Activated naive CD4-positive, alpha-beta T cell treated with anti-CD3 and anti-CD28 coated beads for 36 hours (primary cell): ENCODE measurements at regions not wholly inside any gene's neighbourhood (a gene's known extent, or its start where the extent isn't known, plus 50 kb on each side); places are given as distances from the start of the nearest gene placed in this dataset.

ENCODE experiments used
- CTCF ChIA-PET: fragments of 350-600 bp; sonication (Branson Sonifier 250); formaldehyde crosslinking; loops from one replicate; lab custom pipeline; 2021; ENCODE audit warnings: antibody characterized with exemption; lab: Charles Lee
- DNase-seq: peaks from one replicate; pipeline ENCODE4 v3.0.0-alpha.2; 2020
- H3K27ac Mint-ChIP-seq: one replicate; pipeline ENCODE4 v1.8.0; 2021; ENCODE audit warnings: mild to moderate bottlenecking, mixed read lengths
- H3K27me3 Mint-ChIP-seq: one replicate; pipeline ENCODE4 v1.8.0; 2021; ENCODE audit warnings: low read depth, mixed read lengths
- H3K36me3 Mint-ChIP-seq: one replicate; pipeline ENCODE4 v1.8.0; 2021; ENCODE audit warnings: low read depth, mixed read lengths
- H3K4me1 Mint-ChIP-seq: one replicate; pipeline ENCODE4 v1.8.0; 2021; ENCODE audit warnings: low read depth, mixed read lengths
- H3K4me3 Mint-ChIP-seq: one replicate; pipeline ENCODE4 v1.8.0; 2021; ENCODE audit warnings: mild to moderate bottlenecking, moderate library complexity, mixed read lengths
- H3K9me3 Mint-ChIP-seq: one replicate; pipeline ENCODE4 v1.8.0; 2021; ENCODE audit warnings: mixed read lengths
- intact Hi-C: fragments of 100-400 bp; cut with micrococcal nuclease; formaldehyde crosslinking; loops from one replicate; pipeline ENCODE4 v1.15.1; 2023

GRCh38 chr15:92808598-92809063 lies 91.5 kb upstream of the CHD2 start:
- Mint-ChIP-seq H3K36me3 (peaks cover 6% of the 10 kb centered on the region), H3K4me1 (peaks cover 46% of the 10 kb centered on the region), H3K27me3 (no peaks in the 10 kb centered on the region), H3K27ac (peak overlapping the region; percentile 99), H3K9me3 (no peaks in the 10 kb centered on the region), H3K4me3 (peak overlapping the region; percentile 87)
- intact Hi-C loops = loop anchor here (1.0 to 2.0 kb wide), 9 partner anchors 12 to 210 kb away; partner anchors contain the start of gene CHD2
- DNase-seq = no peak
- CTCF ChIA-PET = interaction anchor here (0.9 to 5.1 kb wide), 19 partner anchors 9 to 120 kb away, joined by 3 to 38 read pairs (median 5); partner anchors contain the start of gene CHD2

GRCh38 chr15:92809064-92809879 lies 90.9 kb upstream of the CHD2 start:
- peaks cover 6% of the 10 kb centered on the region for H3K36me3 Mint-ChIP-seq
- peak; percentile 99 for DNase-seq

GRCh38 chr15:92809880-92810361 lies 90.2 kb upstream of the CHD2 start:
- Mint-ChIP-seq H3K36me3 (peaks cover 6% of the 10 kb centered on the region), H3K4me1 (peaks cover 49% of the 10 kb centered on the region), H3K27ac (peak overlapping the region; percentile 99), H3K4me3 (peak overlapping the region; percentile 87), H3K27me3 (no peaks in the 10 kb centered on the region), H3K9me3 (no peaks in the 10 kb centered on the region)
- peak; percentile 56 for DNase-seq
- CTCF ChIA-PET = interaction anchor here (1.1 to 5.1 kb wide), 13 partner anchors 10 to 118 kb away, joined by 3 to 38 read pairs (median 12); partner anchors contain the start of gene CHD2
- intact Hi-C loops = loop anchor here (1.0 to 2.0 kb wide), 9 partner anchors 10 to 209 kb away; partner anchors contain the start of gene CHD2

More at GRCh38 chr15:92809064-92809879, 90.9 kb upstream of the CHD2 start:
- H3K9me3 Mint-ChIP-seq = no peaks in the 10 kb centered on the region
- intact Hi-C loops = loop anchor here (1.0 to 2.0 kb wide), 9 partner anchors 11 to 210 kb away; partner anchors contain the start of gene CHD2
- H3K27me3 Mint-ChIP-seq = no peaks in the 10 kb centered on the region
- peak overlapping the region; percentile 87 for H3K4me3 Mint-ChIP-seq
- CTCF ChIA-PET = interaction anchor here (1.0 to 5.1 kb wide), 18 partner anchors 8 to 119 kb away, joined by 3 to 38 read pairs (median 7); partner anchors contain the start of gene CHD2
- peaks cover 46% of the 10 kb centered on the region for H3K4me1 Mint-ChIP-seq
- H3K27ac Mint-ChIP-seq = peak overlapping the region; percentile 99

GRCh38 chr15:92810418-92811138 lies 89.5 kb upstream of the CHD2 start:
- CTCF ChIA-PET = interaction anchor here (1.0 to 5.1 kb wide), 8 partner anchors 10 to 106 kb away, joined by 4 to 38 read pairs (median 8); partner anchors contain the start of gene CHD2
- Mint-ChIP-seq H3K4me1 (peaks cover 49% of the 10 kb centered on the region), H3K36me3 (peaks cover 6% of the 10 kb centered on the region), H3K9me3 (no peaks in the 10 kb centered on the region), H3K27ac (peak overlapping the region; percentile 99), H3K27me3 (no peaks in the 10 kb centered on the region), H3K4me3 (peak overlapping the region; percentile 87)
- DNase-seq = peak; percentile 82
- intact Hi-C loops = no loop called here

- intact Hi-C loops = no loop called here
- CTCF ChIA-PET = interaction anchor here (0.5 to 5.1 kb wide), 9 partner anchors 9 to 104 kb away, joined by 3 to 38 read pairs (median 6); partner anchors contain the start of gene CHD2
Measured at GRCh38 chr15:92811148-92811913, 88.8 kb upstream of the CHD2 start.

GRCh38 chr15:92812271-92812670 lies 87.9 kb upstream of the CHD2 start:
- Mint-ChIP-seq H3K4me1 (peaks cover 50% of the 10 kb centered on the region), H3K27ac (peak overlapping the region; percentile 99), H3K27me3 (no peaks in the 10 kb centered on the region), H3K36me3 (peaks cover 6% of the 10 kb centered on the region), H3K9me3 (no peaks in the 10 kb centered on the region), H3K4me3 (peak overlapping the region; percentile 55)
- CTCF ChIA-PET = interaction anchor here (1.0 to 5.1 kb wide), 3 partner anchors 20 to 73 kb away, joined by 3 to 38 read pairs (median 6); no protein-coding TSS in a partner anchor
- intact Hi-C loops = no loop called here
- DNase-seq = no peak

More at GRCh38 chr15:92811148-92811913, 88.8 kb upstream of the CHD2 start:
- Mint-ChIP-seq H3K36me3 (peaks cover 6% of the 10 kb centered on the region), H3K27ac (peak overlapping the region; percentile 99), H3K9me3 (no peaks in the 10 kb centered on the region), H3K4me3 (peak overlapping the region; percentile 87), H3K4me1 (peaks cover 49% of the 10 kb centered on the region), H3K27me3 (no peaks in the 10 kb centered on the region)
- peak; percentile 24 for DNase-seq

- Mint-ChIP-seq H3K9me3 (no peaks in the 10 kb centered on the region), H3K27ac (peak overlapping the region; percentile 95), H3K36me3 (peaks cover 1% of the 10 kb centered on the region), H3K4me1 (peaks cover 52% of the 10 kb centered on the region), H3K27me3 (no peaks in the 10 kb centered on the region), H3K4me3 (peak overlapping the region; percentile 63)
- CTCF ChIA-PET = interaction anchor here (0.7 to 1.5 kb wide), 7 partner anchors 9 to 111 kb away, joined by 3 to 15 read pairs (median 3); no protein-coding TSS in a partner anchor
- DNase-seq = no peak
- intact Hi-C loops = no loop called here
Measured at GRCh38 chr15:92813485-92813884, 86.6 kb upstream of the CHD2 start.

- intact Hi-C loops = loop anchor here (5.0 kb wide), 1 partner anchor 1415 kb away; the partner anchor contains the start of gene MCTP2
- H3K27me3 Mint-ChIP-seq = no peaks in the 10 kb centered on the region
- DNase-seq = peak; percentile 30
- H3K4me3 Mint-ChIP-seq = peak overlapping the region; percentile 51
- peak overlapping the region; percentile 98 for H3K27ac Mint-ChIP-seq
- H3K36me3 Mint-ChIP-seq = no peaks in the 10 kb centered on the region
- CTCF ChIA-PET = interaction anchor here (0.6 to 3.2 kb wide), 6 partner anchors 9 to 100 kb away, joined by 3 to 12 read pairs (median 4); no protein-coding TSS in a partner anchor
- no peaks in the 10 kb centered on the region for H3K9me3 Mint-ChIP-seq
- H3K4me1 Mint-ChIP-seq = peaks cover 76% of the 10 kb centered on the region
Measured at GRCh38 chr15:92817339-92817886, 82.7 kb upstream of the CHD2 start.

GRCh38 chr15:92818651-92819277 lies 81.4 kb upstream of the CHD2 start:
- Mint-ChIP-seq H3K4me1 (peaks cover 75% of the 10 kb centered on the region), H3K27me3 (no peaks in the 10 kb centered on the region), H3K36me3 (no peaks in the 10 kb centered on the region), H3K27ac (peak overlapping the region; percentile 98), H3K9me3 (no peaks in the 10 kb centered on the region), H3K4me3 (peak overlapping the region; percentile 79)
- intact Hi-C loops = loop anchor here (5.0 kb wide), 1 partner anchor 1414 kb away; the partner anchor contains the start of gene MCTP2
- peak; percentile 36 for DNase-seq
- CTCF ChIA-PET = interaction anchor here (0.6 to 3.2 kb wide), 5 partner anchors 11 to 88 kb away, joined by 3 to 12 read pairs (median 3); no protein-coding TSS in a partner anchor
